GM12864 (cell line): ENCODE measurements at regions not wholly inside any gene's neighbourhood (a gene's known extent, or its start where the extent isn't known, plus 50 kb on each side); places are given as distances from the start of the nearest gene placed in this dataset.

ENCODE experiments used
- DNase-seq: peaks from one replicate; pipeline ENCODE4 v3.0.0-alpha.2; 2011; ENCODE audit warnings: low read depth
- H3K4me3 ChIP-seq: 2 replicates; pipeline ENCODE4 v1.5.1; 2011; ENCODE audit warnings: mild to moderate bottlenecking, low read depth, low read length, control low read depth
- CTCF ChIP-seq: IDR thresholded peaks from 2 replicates; pipeline ENCODE4 v1.5.1; 2011; ENCODE audit warnings: low read depth, mild to moderate bottlenecking, moderate library complexity, low read length, control low read depth, inconsistent platforms; ENCODE audit errors: missing control alignments

- TF ChIP-seq CTCF: no peak
- DNase-seq: no peak
- no peak overlapping the region for H3K4me3 ChIP-seq
Observed at GRCh38 chr2:102950371-102950946, 188.6 kb downstream of the TMEM182 start.

DNA sequence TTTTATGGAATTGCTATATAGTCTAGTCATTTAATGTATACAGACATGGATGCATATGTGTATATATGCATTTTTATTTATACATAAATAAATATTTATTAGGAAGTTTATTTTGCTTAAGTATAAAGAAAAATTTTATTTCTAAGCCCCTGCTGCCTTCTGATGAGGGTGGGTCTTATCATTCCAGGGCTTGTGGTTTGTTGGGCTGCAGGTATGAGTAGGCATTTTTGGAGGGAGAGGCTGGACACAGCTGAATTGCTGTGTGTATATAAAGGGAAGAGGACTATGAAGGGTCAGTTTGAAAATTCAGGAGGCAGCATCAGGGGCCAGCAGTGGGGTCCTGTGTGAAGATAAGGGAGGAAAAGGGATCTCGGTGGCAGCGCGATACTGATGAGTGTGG lies 189.4 kb downstream of the TMEM182 start:
- no peak for TF ChIP-seq CTCF
- H3K4me3 ChIP-seq: no peak overlapping the region
- no peak for DNase-seq

- no peak overlapping the region for H3K4me3 ChIP-seq
- no peak for TF ChIP-seq CTCF
- no peak for DNase-seq
Observed at GRCh38 chr2:102967451-102967850, 205.6 kb downstream of the TMEM182 start.

DNA sequence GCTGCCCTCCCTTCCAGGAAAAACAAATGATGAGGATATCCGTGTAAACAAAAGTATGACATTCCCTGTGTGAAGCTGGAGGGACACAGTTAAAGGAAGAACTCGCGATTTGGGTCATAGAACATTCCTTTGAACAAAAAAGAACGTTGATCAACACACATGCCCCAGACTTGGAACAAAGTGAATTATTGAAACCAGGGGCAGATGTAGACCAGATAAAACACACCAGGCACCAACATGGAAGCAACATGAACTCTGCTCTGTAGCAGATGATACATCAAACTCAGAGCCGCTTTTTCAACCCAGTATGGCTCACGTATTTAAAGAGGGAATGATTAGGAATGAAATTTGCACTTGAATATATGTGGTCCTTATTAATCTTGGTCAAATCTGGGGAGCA lies 206.5 kb downstream of the TMEM182 start:
- DNase-seq: no peak
- no peak for TF ChIP-seq CTCF
- no peak overlapping the region for H3K4me3 ChIP-seq

GRCh38 chr2:102971701-102972100 lies 209.9 kb downstream of the TMEM182 start:
- DNase-seq: no peak
- no peak for TF ChIP-seq CTCF
- H3K4me3 ChIP-seq: no peak overlapping the region

GRCh38 chr2:102975996-102976975 lies 214.5 kb downstream of the TMEM182 start:
- DNase-seq: no peak
- H3K4me3 ChIP-seq: no peak overlapping the region
- TF ChIP-seq CTCF: peak; percentile 68
